ENCODE measurements at regions not wholly inside any gene's neighbourhood (a gene's known extent, or its start where the extent isn't known, plus 50 kb on each side); places are given as distances from the start of the nearest gene placed in this dataset.

DNA sequence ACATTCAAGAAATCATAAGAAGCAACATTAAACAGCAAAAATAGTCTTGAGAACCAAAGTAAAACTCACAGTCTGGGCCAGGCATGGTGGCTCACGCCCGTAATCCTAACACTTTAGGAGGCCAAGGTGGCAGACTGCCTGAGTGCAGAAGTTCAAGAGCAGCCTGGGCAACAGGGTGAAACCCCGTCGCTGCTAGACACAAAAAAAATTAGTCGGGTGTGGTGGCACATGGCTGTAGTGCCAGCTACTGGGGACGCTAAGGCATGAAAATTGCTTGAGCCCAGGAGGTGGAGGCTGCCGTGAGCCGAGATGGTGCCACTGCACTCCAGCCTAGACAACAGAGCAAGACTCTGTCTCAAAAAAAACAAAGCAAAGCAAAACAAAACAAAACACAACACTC is 117.7 kb upstream of the GOLGA6L6 start:
- H3K36me3 ChIP-seq (replicated peaks in 1 of 2; ENCODE audit: control insufficient read depth in 1 of 2, insufficient read depth in 2 of 2, low read length in 1 of 2): no peaks in the 10 kb centered on the region
- CTCF ChIA-PET: interaction anchor here (1.3 kb wide), 1 partner anchor 13 kb away, joined by 4 read pairs; no protein-coding TSS in a partner anchor

DNA sequence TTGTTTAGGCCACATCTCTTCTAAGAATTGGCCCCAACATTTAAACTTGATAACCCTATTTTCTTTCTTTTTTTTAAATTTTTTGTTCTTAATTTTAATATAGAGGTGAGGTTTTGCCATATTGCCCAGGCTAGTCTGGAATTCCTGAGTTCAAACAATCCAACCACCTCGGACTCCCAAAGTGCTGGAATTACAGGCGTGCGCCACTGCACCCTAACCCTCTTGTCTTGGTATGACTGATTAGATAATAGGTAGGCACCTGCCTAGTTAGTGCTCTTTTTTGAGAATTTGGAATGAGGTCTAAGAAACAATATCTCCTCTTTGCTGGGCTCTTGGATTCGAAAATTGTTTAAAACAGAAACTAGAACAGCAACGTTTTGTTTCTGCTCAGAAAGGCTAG is 116.4 kb upstream of the GOLGA6L6 start:
- Histone ChIP-seq H3K79me2 (ENCODE audit: insufficient read depth) (no peaks in the 10 kb centered on the region), H3K27ac (ENCODE audit: low read depth in 2 of 2, low read length in 1 of 2) (no peak overlapping the region), H3K27me3 (ENCODE audit: insufficient read depth) (peaks cover 4% of the 10 kb centered on the region; the same call in 1 of the 2 replicates), H4K20me1 (ENCODE audit: insufficient read depth) (no peaks in the 10 kb centered on the region), H3K4me3 (ENCODE audit: low read depth in 2 of 2, low read length in 1 of 2) (no peak overlapping the region; a peak in 1 of 4 replicates), H3K9ac (no peak overlapping the region), H3K36me3 (replicated peaks in 1 of 2; ENCODE audit: control insufficient read depth in 1 of 2, insufficient read depth in 2 of 2, low read length in 1 of 2) (no peaks in the 10 kb centered on the region), H3K4me1 (ENCODE audit: control insufficient read depth in 1 of 2, insufficient read depth in 2 of 2, low read depth in 1 of 2, low read length in 1 of 2) (no peaks in the 10 kb centered on the region), H3F3A (replicated peaks; ENCODE audit: insufficient read depth) (no peaks in the 10 kb centered on the region), H2AFZ (ENCODE audit: low read depth) (no peak overlapping the region), H3K9me2 (no peaks in the 10 kb centered on the region), H3K4me2 (no peak overlapping the region; the same call in 1 of the 2 replicates), H3K9me3 (no peaks in the 10 kb centered on the region; the same call in 1 of the 2 replicates)
- CTCF ChIA-PET: interaction anchor here (1.3 kb wide), 1 partner anchor 12 kb away, joined by 4 read pairs; no protein-coding TSS in a partner anchor
- DNase-seq: no peak
- 3% methylated on average over 5 of the region's 5 CpGs for WGBS (ENCODE audit: low lambda C conversion rate)
- TF ChIP-seq RAD21 (IDR thresholded peaks at IDR 0.05; ENCODE audit: low read length): no peak
- TF ChIP-seq, protein P1, sequence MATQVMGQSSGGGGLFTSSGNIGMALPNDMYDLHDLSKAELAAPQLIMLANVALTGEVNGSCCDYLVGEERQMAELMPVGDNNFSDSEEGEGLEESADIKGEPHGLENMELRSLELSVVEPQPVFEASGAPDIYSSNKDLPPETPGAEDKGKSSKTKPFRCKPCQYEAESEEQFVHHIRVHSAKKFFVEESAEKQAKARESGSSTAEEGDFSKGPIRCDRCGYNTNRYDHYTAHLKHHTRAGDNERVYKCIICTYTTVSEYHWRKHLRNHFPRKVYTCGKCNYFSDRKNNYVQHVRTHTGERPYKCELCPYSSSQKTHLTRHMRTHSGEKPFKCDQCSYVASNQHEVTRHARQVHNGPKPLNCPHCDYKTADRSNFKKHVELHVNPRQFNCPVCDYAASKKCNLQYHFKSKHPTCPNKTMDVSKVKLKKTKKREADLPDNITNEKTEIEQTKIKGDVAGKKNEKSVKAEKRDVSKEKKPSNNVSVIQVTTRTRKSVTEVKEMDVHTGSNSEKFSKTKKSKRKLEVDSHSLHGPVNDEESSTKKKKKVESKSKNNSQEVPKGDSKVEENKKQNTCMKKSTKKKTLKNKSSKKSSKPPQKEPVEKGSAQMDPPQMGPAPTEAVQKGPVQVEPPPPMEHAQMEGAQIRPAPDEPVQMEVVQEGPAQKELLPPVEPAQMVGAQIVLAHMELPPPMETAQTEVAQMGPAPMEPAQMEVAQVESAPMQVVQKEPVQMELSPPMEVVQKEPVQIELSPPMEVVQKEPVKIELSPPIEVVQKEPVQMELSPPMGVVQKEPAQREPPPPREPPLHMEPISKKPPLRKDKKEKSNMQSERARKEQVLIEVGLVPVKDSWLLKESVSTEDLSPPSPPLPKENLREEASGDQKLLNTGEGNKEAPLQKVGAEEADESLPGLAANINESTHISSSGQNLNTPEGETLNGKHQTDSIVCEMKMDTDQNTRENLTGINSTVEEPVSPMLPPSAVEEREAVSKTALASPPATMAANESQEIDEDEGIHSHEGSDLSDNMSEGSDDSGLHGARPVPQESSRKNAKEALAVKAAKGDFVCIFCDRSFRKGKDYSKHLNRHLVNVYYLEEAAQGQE (IDR thresholded peaks at IDR 0.05; ENCODE audit: low read depth, low read length): no peak
- TF ChIP-seq, protein P2, sequence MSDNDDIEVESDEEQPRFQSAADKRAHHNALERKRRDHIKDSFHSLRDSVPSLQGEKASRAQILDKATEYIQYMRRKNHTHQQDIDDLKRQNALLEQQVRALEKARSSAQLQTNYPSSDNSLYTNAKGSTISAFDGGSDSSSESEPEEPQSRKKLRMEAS (IDR thresholded peaks at IDR 0.05; ENCODE audit: low read depth): no peak
- TF ChIP-seq GABPA (IDR thresholded peaks at IDR 0.05; ENCODE audit: low read depth): no peak
- TF ChIP-seq POLR2AphosphoS5 (IDR thresholded peaks at IDR 0.05; ENCODE audit: low read depth, low read length): no peak
- TF ChIP-seq, protein P3, sequence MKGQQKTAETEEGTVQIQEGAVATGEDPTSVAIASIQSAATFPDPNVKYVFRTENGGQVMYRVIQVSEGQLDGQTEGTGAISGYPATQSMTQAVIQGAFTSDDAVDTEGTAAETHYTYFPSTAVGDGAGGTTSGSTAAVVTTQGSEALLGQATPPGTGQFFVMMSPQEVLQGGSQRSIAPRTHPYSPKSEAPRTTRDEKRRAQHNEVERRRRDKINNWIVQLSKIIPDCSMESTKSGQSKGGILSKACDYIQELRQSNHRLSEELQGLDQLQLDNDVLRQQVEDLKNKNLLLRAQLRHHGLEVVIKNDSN (IDR thresholded peaks at IDR 0.05; ENCODE audit: borderline replicate concordance, low read depth): no peak
- no peak for TF ChIP-seq YY1 (IDR thresholded peaks at IDR 0.05; ENCODE audit: low read depth)
- POLR2A ChIA-PET: no interaction called here

More for the DNA sequence above, 117.7 kb upstream of the GOLGA6L6 start:
- Histone ChIP-seq H3K9me3 (no peaks in the 10 kb centered on the region; the same call in 1 of the 2 replicates), H3K79me2 (ENCODE audit: insufficient read depth) (no peaks in the 10 kb centered on the region), H2AFZ (ENCODE audit: low read depth) (no peak overlapping the region), H3K4me1 (ENCODE audit: control insufficient read depth in 1 of 2, insufficient read depth in 2 of 2, low read depth in 1 of 2, low read length in 1 of 2) (no peaks in the 10 kb centered on the region), H3K9ac (no peak overlapping the region), H3K4me3 (ENCODE audit: low read depth in 2 of 2, low read length in 1 of 2) (no peak overlapping the region), H3F3A (replicated peaks; ENCODE audit: insufficient read depth) (no peaks in the 10 kb centered on the region), H4K20me1 (ENCODE audit: insufficient read depth) (no peaks in the 10 kb centered on the region), H3K27me3 (ENCODE audit: insufficient read depth) (peaks cover 4% of the 10 kb centered on the region; the same call in 1 of the 2 replicates), H3K9me2 (no peaks in the 10 kb centered on the region), H3K4me2 (no peak overlapping the region), H3K27ac (ENCODE audit: low read depth in 2 of 2, low read length in 1 of 2) (no peak overlapping the region)
- whole genome bisulfite sequencing (ENCODE audit: low lambda C conversion rate): 4% methylated on average over 8 of the region's 8 CpGs
- TF ChIP-seq EZH2phosphoT487 (IDR thresholded peaks at IDR 0.05; ENCODE audit: borderline replicate concordance, low read depth) (no peak), YY1 (IDR thresholded peaks at IDR 0.05; ENCODE audit: low read depth) (no peak), NFIC (IDR thresholded peaks at IDR 0.05; ENCODE audit: borderline replicate concordance) (no peak), POLR2AphosphoS5 (IDR thresholded peaks at IDR 0.05; ENCODE audit: low read depth, low read length) (no peak)
- POLR2A ChIA-PET: no interaction called here
- no peak for DNase-seq

Measured in SK-N-SH (cell line).